ENCODE measurements at regions not wholly inside any gene's neighbourhood (a gene's known extent, or its start where the extent isn't known, plus 50 kb on each side); places are given as distances from the start of the nearest gene placed in this dataset.

- Histone ChIP-seq H2BK5ac (ENCODE audit: low read depth, low read length) (no peak overlapping the region; the same call in 1 of the 2 replicates), H3K27ac (ENCODE audit: low read depth, low read length) (no peak overlapping the region), H3K9me3 (ENCODE audit: insufficient read depth in 2 of 2, low read depth in 1 of 2, low read length in 1 of 2) (no peaks in the 10 kb centered on the region), H3K18ac (ENCODE audit: extremely low read depth, low read length) (no peak overlapping the region), H2AFZ (ENCODE audit: low read length) (peak overlapping the region; percentile 93), H3K23ac (ENCODE audit: insufficient read length) (no peak overlapping the region), H3K56ac (replicated peaks; ENCODE audit: insufficient read length, low read depth, low read length) (peak overlapping the region; percentile 2), H3K14ac (ENCODE audit: insufficient read length) (no peak overlapping the region), H4K91ac (replicated peaks; ENCODE audit: insufficient read length, low read length) (peak overlapping the region; percentile 87), H4K8ac (ENCODE audit: extremely low read depth, insufficient read depth, low read length) (no peak overlapping the region), H4K5ac (ENCODE audit: insufficient read length, low read depth, low read length) (no peak overlapping the region), H4K20me1 (replicated peaks in 1 of 2; ENCODE audit: control insufficient read depth in 1 of 2, insufficient read depth in 2 of 2, low read length in 2 of 2) (no peaks in the 10 kb centered on the region), H3K4ac (replicated peaks; ENCODE audit: insufficient read length, low read depth, low read length) (peak overlapping the region; percentile 75), H2AK5ac (ENCODE audit: low read depth, low read length) (no peak overlapping the region), H3K4me1 (replicated peaks in 1 of 4; ENCODE audit: control insufficient read depth in 3 of 4, insufficient read depth in 4 of 4, low read length in 3 of 4) (peaks cover 15 to 38% (median 37%) of the 10 kb centered on the region in 4 experiments; a peak in 6 of 7 replicates), H3K9ac (replicated peaks in 1 of 4; ENCODE audit: extremely low read depth in 1 of 4, low read depth in 3 of 4, low read length in 3 of 4) (no peak overlapping the region), H3K36me3 (ENCODE audit: control insufficient read depth in 2 of 4, insufficient read depth in 4 of 4, low read length in 3 of 4) (no peaks in the 10 kb centered on the region), H3K79me1 (ENCODE audit: low read depth, low read length) (no peaks in the 10 kb centered on the region), H3K4me2 (ENCODE audit: insufficient read depth in 1 of 2, low read depth in 2 of 2, low read length in 2 of 2) (peak overlapping the region; percentile 38 to 58; a peak in 3 of 4 replicates), H3K4me3 (ENCODE audit: extremely low read depth in 1 of 4, insufficient read depth in 2 of 4, low read depth in 3 of 4, low read length in 4 of 4) (peak overlapping the region in 1 of 4 experiments; percentile 47; a peak in 1 of 8 replicates), H2BK120ac (replicated peaks; ENCODE audit: low read depth, low read length) (peak overlapping the region; percentile 91), H2BK20ac (ENCODE audit: low read length) (peak overlapping the region; percentile 38; the same call in 1 of the 2 replicates), H3K27me3 (replicated peaks in 1 of 4; ENCODE audit: control insufficient read depth in 3 of 4, extremely low read depth in 1 of 4, insufficient read depth in 3 of 4, low read length in 3 of 4) (peaks cover 0 to 2% (median 0%) of the 10 kb centered on the region in 4 experiments; a peak in 1 of 7 replicates), H2BK12ac (ENCODE audit: low read depth, low read length) (no peak overlapping the region), H2BK15ac (ENCODE audit: low read length) (no peak overlapping the region), H3K79me2 (ENCODE audit: control insufficient read depth in 1 of 2, insufficient read depth in 2 of 2, low read length in 2 of 2) (no peaks in the 10 kb centered on the region), H3K23me2 (ENCODE audit: low read depth, low read length) (peaks cover 3% of the 10 kb centered on the region; the same call in 1 of the 2 replicates)
- WGBS, 2 experiments (ENCODE audit: extremely low coverage in 1 of 2, insufficient coverage in 1 of 2, insufficient read length in 1 of 2, insufficient replicate concordance in 2 of 2, low coverage in 1 of 2, low lambda C conversion rate in 2 of 2, missing lambda C conversion rate in 1 of 2): 52 to 100% methylated on average over 2 to 16 of the region's 16 CpGs
- FAIRE-seq: no peak
- DNase-seq (ENCODE audit: low read depth in 1 of 2, low spot score in 2 of 2): no peak
- ChIA-PET POLR2A (ENCODE audit: partially characterized antibody) (interaction anchor here (0.6 to 5.8 kb wide), 9 partner anchors 9 to 89 kb away, joined by 3 to 82 read pairs (median 5); partner anchors contain the start of gene CHD2), CTCF (ENCODE audit: partially characterized antibody) (interaction anchor here (1.6 to 1.9 kb wide), 2 partner anchors 11 to 21 kb away, joined by 5 read pairs; no protein-coding TSS in a partner anchor)
- TF ChIP-seq YY1 (IDR thresholded peaks at IDR 0.05; ENCODE audit: low read depth, low read length): peak; percentile 64
- no peak for TF ChIP-seq FOSL1 (IDR thresholded peaks at IDR 0.05; ENCODE audit: insufficient read depth, low read depth, low read length)
Measured at GRCh38 chr15:92818651-92819277, 81.4 kb upstream of the CHD2 start.
